HG03469 (cell line): ENCODE measurements at regions not wholly inside any gene's neighbourhood (a gene's known extent, or its start where the extent isn't known, plus 50 kb on each side); places are given as distances from the start of the nearest gene placed in this dataset.
"Not testable (repeated sequence)": the region's sequence is repeated elsewhere in the genome, so short reads cannot be mapped to it uniquely, and the experiment has no call there.

Source experiments
- ATAC-seq: cut with Tn5 transposase; IDR thresholded peaks from one replicate; pipeline ENCODE4 v1.9.1; 2021; ENCODE audit warnings: mild to moderate bottlenecking, moderate library complexity, moderate number of reproducible peaks; ENCODE audit not compliant: unreplicated experiment

GRCh38 chr11:42417691-42418090, 894.1 kb upstream of the API5 start:
- no peak for ATAC-seq

- ATAC-seq: no peak
Observed at GRCh38 chr11:42422090-42422489, 889.7 kb upstream of the API5 start.

- ATAC-seq: not testable (repeated sequence)
Observed at GRCh38 chr11:42434911-42435310, 876.9 kb upstream of the API5 start.

GRCh38 chr11:42444406-42444805, 867.4 kb upstream of the API5 start:
- ATAC-seq: no peak

- ATAC-seq: no peak
Observed at GRCh38 chr11:42462558-42463310, 849.1 kb upstream of the API5 start.

GRCh38 chr11:42465623-42466022, 846.2 kb upstream of the API5 start:
- no peak for ATAC-seq

- ATAC-seq: no peak
Observed at GRCh38 chr11:42473106-42473505, 838.7 kb upstream of the API5 start.

GRCh38 chr11:42482822-42483221, 829.0 kb upstream of the API5 start:
- ATAC-seq: no peak

- no peak for ATAC-seq
Observed at GRCh38 chr11:42490506-42490905, 821.3 kb upstream of the API5 start.

GRCh38 chr11:42494459-42494858, 817.3 kb upstream of the API5 start:
- ATAC-seq: no peak

GRCh38 chr11:42498971-42499370, 812.8 kb upstream of the API5 start:
- no peak for ATAC-seq

GRCh38 chr11:42502151-42502550, 809.6 kb upstream of the API5 start:
- no peak for ATAC-seq

- no peak for ATAC-seq
Observed at GRCh38 chr11:42521994-42522393, 789.8 kb upstream of the API5 start.

GRCh38 chr11:42524534-42525227, 787.1 kb upstream of the API5 start:
- ATAC-seq: peak; percentile 87

- no peak for ATAC-seq
Observed at GRCh38 chr11:42526426-42526825, 785.4 kb upstream of the API5 start.

- ATAC-seq: no peak
Observed at GRCh38 chr11:42528471-42528870, 783.3 kb upstream of the API5 start.

- no peak for ATAC-seq
Observed at GRCh38 chr11:42528911-42529310, 782.9 kb upstream of the API5 start.

GRCh38 chr11:42536611-42537360, 775.0 kb upstream of the API5 start:
- no peak for ATAC-seq

- no peak for ATAC-seq
Observed at GRCh38 chr11:42542336-42542735, 769.5 kb upstream of the API5 start.

- no peak for ATAC-seq
Observed at GRCh38 chr11:42543844-42544419, 767.9 kb upstream of the API5 start.

- ATAC-seq: no peak
Observed at GRCh38 chr11:42544726-42545125, 767.1 kb upstream of the API5 start.
